ENCODE measurements at regions not wholly inside any gene's neighbourhood (a gene's known extent, or its start where the extent isn't known, plus 50 kb on each side); places are given as distances from the start of the nearest gene placed in this dataset.

DNA sequence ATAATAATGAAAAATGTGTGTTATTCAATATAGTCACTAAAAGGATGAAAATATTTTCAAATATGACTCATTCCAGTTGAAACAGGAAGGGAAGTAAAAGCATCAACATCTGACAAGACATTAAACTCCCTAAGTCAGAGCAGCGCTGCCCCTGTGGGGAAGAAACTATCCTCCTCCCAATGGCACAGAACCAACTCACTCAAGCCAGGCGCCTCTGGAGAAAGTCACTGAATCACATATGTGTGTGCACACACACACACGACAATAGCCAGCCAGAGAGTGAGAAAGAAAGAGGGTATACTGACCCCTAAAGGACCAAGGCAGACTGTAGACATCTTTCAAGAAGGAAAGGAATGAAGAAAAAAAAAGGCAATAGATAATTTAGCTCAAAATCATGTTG is 126.9 kb downstream of the SETD4 start:
- DNase-seq = peak; percentile 80 to 82

DNA sequence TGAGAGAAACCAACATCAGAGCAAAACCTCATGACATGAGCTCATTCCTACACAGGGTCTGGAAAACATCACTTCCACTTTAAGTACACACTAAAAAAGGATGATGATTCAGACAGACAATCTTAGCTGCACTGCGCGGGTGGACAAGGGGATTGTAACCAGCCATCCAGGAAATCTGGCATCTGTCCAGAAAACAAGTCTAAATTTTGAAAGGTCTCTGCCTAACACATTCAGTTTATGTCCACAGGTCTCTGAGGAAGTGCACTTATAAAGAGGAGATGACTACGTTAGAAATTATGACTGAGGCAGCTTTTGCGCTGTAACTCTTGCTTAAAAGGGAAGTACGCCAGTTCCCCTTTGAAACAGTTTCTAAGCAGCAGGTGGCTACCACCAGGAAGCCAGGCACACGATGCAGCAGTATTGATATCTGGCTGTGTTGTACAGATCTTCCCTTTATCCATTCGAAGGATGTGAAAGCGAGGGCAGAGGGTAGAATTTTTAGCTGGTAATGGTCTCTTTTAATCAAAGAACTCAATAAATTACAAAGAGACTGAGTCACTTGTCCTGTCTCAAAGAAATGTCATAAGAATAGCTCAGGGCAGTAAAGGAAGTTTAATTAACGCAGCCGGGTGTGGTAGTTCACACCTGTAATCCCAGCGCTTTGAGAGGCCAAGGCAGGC is 128.0 kb downstream of the SETD4 start:
- DNase-seq = peak; percentile 96 to 99

DNA sequence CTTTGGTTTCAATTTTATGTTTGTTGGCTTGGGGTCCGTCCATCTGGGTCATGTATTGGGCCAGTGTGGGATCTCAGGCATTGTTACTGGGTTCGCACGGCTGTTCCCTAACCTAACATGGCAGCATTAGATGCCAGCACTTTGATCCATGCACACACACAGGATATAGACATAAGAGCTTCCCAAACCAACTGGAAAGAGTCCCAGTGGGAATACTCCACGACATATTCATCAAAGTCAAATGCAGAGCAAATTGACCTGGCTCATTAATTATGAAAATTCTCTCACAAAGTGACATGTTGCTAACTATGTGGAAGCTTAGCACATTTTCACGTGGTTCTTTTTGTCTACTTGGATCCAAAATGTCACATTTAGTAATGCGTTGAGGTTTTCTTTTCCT is 130.4 kb downstream of the SETD4 start:
- no peak for DNase-seq

DNA sequence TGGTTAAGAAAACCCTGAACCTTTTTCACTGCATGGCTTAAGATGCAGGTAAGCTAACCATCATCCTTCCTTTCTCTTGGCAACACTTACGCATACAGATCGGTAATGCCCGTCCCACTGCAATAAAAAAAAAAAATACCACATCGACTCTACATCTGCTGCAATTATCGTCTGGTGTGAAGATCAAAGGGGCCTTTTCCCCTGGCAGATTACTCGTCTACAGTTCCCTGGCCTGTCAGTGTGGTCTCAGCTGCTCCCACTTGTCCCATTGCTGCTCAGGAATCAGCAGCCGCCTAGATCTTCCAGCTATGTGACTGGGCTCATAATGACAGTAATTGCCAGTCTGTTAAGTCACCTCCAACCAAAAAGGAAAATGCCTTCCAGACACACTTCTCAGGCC is 133.1 kb downstream of the SETD4 start:
- no peak for DNase-seq

DNA sequence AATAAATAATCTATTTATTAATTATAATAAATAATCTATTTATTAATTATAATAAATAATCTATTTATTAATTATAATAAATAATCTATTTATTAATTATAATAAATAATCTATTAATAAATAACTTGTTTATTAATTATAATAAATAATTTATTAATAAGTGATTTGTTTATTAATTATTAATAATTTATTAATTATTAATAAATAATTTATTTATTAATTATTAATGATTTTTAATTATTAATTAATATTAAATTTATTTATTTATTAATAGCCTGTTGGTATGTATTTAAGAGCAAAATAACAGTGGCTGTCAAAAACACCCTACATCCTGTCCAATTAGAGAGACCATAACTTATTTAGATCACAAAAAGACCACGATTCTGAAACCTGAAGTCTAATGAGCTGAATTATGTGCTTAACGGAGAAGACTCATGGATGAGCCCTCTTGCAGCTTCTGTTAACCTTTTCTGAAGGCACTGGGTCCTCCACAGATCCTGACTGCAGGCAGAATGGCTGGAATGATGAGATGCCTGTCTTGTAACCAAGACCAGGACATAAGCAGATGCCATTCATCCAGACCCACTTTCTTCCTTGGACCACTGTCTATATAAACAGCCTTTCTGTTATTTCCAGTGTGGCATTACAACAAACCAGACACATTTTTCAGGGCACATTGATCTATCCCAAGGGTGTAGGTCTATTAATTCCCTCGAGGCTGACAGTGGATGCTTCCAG is 134.2 kb downstream of the SETD4 start:
- DNase-seq = no peak

DNA sequence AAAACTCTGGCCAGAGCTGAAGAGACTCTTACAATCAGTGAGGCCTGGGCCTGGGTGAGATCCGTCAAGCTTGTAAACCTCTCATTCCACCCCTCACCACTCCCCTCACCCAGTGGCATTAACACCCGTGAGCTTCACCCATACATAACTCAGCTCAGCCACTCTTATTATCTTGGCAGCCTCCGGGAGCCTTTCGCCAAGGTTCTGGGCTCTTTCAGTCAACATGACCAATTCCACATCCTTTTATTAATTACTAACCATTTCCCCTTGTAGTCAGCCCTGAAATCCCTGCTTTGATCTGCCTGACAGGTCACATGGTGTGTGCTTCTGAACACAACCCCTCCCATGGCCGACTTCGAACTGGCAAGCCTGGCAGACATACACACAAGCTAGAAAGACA is 134.8 kb downstream of the SETD4 start:
- DNase-seq = no peak

DNA sequence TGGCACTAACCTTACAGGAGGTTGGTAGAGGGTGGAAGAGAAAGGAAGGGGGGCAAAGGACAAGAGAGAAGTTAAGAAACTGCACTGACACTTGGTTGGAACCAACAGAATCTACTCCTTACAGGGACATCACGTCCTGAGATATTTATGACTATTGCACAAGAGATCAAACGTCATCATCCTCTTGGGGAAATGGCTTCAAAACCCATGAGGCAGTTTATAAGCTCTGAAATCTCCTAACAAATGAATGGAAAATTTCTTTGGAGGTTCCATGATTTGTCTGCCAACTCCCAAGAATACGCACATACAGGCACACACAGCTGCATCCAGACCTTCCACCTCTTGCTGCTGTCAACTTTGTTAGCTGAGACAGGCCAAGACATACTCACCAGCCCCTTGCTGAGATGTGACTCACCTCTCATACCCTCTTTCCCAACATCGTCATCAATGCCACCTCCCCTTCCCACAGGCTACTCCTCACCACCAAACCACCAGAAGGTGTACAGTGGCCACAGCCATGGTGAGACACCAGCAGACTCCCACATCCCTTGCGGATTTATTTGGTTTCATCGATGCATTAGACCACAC is 135.5 kb downstream of the SETD4 start:
- DNase-seq = peak; percentile 28 to 41

DNA sequence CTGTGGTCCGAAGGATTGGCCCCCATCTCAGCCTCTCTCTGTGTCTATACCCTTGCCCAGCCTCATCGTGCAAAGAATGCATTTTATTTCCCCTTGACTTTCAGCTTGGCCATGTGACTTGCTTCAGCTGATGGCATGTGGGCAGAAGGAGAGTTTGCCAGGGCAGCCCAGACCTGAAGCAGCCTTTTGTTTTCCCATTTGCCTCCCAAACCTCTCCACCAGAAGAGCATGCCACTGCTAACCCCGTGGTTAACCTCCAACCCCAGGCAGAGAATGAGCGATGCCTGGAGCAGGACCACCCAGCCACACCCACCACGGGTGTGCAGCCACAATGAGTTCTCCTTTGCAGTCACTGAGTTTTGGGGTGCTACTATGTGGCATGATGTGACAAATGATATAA is 136.4 kb downstream of the SETD4 start:
- no peak for DNase-seq

DNA sequence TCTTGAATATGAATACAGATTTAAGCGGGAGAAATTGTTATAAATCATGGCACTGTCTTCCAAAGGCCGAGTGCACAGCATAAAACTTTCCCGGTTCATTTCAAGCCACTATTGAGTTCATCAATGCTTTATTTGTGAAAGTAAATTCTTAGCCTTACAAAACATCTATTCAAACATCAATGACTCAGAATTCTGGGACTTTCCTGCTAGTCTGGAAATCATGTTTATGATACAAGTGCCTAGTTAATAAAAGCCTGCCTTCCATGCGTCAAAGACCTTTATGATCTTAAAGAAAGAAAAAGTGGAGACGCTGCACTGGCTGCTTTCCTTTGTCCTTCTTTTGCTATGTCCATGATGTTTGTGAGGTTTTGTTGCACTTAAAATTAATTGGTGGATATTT is 137.7 kb downstream of the SETD4 start:
- peak in 1 of 2 donors; percentile 29 for DNase-seq

DNA sequence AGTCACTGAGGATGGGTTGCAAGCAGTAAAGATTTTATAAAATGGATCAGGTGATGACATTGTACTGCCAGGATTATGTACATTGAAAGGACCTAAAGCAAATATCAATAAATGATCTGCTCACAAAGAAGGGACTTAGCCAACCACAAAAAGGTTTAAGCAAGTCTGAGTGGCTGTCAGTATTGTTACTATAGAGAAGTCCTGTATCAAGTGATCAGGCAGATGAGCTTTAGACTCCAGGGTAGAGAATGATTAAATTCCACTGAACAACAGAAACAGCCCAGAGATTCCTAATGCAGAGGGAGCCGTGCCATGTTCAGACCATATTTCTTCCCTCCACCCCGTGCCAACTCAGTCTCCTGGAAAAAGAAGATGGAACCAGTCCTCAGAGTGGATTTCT is 138.9 kb downstream of the SETD4 start:
- DNase-seq = no peak

DNA sequence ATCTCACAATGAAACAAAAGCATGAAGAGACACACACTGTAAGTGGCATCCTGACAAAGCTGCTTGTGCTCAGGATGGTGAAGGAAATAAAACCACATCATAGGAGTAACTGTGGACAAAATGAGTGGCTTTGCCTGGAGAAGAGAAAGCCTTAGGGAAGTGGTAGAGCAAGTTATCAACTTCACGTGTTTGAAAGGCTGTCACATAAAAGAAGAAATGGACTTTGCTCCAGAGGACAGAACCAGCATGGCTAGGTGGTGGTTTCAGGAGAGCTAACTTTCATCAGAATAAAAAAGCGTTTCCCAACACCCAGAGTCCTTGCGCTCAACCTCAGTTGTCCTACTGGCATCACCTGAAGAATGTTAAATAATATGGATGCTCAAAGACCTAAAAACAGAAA is 139.9 kb downstream of the SETD4 start:
- no peak for DNase-seq

DNA sequence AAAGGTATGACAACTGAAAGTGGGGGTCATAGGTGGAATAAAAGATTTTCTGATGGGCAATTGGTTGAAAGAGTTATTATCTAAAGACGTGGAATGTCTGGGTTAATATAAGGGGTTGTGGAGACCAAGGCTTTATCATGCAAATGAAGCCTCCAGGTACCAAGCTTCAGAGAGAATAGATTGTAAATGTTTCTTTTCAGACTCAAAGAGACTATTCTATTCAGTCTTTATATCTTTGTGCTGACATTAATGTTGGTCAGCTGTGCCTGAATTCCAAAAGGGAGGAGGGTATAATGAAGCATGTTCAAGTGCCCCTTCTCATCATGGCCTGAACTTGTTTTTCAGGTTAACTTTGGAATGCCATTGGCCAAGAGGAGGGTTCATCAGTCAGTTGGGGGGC is 145.3 kb downstream of the SETD4 start:
- no peak for DNase-seq

DNA sequence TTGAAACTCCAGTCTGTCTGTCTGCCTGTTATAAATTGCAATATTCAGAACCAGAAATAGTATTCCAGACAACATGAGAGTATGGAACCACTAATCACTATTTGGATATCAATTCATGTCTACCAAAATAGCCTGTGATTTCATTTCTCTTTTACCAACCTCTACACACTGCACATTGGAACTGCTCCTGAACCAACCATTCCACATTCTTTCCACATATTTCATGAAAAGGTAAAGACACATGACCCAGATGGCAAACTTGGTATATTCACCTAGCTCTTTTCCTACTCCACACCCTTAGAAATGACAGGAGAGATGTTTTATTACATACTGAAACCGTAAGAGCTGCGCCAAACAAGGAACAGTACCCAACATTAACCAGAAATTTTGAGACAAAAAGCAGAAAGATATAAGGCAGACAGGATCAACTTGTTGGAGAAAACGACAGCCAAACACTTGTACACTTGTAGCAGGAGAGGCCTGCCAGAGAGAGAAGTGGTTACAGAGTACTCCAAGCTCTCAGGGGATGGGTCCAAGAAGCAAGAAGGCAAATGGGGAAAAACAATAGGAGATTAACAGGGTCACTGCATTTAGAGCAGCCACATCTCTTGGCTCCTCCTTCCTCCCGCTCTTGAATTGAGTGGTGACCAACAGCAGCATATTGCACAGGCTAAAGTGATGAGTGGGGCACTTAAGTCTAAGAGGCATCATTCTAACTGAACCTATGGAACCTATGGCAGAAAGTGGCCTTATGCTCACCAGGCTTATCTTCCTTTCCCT is 148.7 kb downstream of the SETD4 start:
- DNase-seq = no peak

DNA sequence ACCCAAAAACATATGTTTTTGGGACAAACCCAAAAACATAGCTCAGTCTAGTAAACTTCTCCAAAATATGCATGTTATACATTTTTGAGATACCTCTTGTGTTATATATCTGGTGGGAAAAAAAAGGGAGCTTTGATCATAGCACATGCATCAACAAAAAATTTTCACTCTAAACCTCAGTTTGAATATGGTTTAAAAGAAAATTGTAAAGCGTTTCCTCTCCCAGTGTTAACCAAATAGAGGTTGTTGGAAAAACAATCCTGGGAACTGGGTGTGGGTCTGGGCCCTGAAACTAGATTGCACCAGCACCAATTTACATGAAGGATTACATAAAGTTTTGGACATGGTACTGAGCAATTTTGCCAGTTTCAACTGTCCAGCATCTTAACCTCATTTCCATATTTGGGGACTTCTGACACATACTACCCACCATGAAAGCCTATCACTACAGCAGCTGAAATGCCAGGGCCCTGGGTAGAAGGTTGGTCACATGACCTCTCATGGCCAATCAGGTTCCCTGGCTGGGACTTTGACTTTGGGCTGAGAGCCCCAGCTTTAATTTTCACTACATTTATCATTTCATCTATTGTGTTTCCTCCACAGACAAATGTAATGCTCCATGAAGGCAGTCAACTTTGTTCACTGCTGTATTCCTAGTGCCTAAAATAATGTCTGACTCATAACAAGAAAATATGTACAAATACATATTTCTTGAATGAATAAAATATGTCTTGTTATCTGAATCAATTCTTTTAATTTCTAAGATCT is 150.7 kb downstream of the SETD4 start:
- DNase-seq = no peak

DNA sequence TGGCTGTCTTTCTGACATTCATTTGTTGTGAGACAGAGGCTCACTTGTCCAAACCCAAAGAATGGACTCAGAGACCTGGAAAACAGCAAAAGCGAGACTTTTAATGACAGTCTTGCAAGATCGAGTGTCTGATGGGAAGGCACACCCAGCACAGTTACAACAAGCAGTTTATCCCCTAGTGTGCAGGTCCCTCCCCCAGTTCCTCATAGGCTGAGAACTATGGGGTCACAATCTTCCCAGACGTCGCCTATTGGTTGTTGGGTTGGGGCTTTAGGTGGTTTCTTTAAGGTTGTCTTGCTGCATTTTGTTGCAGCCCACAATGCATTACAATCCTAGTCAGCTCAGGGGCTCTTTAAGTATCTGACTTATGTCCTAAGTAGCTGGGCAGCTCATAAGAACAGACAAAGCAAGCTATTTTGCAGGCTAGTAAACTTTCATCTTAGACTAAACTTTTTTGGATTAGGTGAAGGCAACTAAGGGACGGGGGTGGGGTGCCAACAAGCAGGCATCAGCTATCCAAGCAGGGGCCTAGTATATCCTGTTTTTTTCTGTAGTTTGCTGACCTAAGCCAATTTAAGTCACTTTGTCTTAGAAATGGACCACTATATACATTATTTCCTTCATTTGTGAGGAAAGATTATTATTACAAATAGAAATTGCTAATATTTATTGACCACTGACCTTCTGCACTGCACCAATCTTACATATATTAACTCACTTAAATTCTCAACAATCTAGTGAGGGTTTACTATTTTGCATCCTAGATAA is 151.8 kb downstream of the SETD4 start:
- DNase-seq = no peak

DNA sequence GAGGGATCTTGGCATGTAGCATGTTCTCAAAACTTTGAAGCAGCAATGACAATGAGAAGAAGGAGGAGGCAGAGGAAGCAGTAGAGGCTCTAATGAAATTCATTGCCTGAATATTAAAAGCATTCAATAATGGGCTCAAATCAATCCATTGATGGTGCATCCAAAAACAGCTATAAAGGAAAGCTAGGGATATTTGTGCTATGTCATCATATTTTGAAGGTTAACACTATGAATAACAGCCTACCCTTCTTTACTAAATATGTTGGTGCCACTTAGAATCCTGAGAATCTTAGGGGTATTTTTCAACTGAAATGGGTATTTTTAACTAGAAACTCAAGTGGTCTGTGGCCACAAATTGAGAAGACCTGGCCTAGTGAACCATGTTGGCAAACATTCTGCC is 153.7 kb downstream of the SETD4 start:
- no peak for DNase-seq

DNA sequence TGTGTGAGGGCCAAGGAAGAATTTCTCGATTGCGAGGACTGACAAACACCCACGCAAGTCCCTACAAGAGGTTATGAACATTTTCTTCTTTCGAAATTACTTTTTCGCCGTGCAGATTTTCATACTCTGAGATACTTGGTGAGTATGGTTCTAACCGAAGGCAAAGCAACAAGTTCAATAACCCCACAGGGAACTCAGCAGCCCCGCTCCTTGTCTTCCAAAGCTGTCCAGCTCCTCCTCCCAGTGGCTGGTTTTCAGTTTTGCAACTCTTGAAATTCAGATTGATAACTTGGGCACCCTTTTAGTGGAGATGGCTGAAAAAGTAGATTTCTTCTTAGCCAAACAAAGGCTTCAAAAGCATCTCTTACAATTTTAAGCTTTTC is 154.4 kb downstream of the SETD4 start:
- peak; percentile 48 for DNase-seq

DNA sequence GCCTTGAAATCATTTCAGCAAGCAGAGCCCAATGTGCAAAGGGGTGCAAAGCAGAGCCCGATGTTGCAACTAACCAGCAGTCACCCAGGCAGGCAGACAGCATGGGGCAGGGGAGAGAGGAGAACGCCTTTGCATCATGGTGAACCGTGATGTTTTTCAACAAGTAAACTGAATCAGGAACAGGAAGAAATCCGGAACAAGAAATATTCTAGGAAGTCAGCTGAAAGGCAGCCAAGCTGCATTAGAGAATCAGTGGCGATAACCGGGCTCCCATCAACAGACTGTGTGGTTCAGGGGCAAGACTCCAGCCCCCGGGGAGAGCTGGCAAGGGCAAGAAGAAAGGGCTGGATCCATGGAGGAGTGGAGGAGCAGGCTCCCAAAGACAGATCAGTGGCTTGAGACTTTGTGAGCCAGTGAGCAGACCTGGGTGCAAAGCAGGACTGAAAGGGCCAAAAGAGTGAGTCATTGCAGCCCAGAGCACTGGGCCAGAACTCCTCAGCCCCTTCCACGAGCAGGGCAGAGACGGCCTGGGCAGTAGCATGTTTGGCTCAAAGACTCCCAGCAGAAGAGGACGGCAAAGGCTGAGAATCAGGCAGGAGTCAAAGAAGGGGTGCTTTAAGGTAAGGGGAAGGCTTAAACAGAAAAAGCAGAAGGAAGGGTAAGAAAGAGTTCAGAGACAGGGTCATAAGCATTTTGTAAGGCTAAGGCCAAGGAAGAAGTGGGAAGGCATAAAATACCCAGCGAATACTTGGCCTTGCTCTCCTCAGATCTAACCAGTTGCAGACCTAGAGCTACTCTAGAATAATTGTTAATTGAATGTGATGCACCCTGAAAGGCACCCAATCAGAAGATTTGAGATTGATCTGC is 155.0 kb downstream of the SETD4 start:
- DNase-seq = peak; percentile 51 to 58

DNA sequence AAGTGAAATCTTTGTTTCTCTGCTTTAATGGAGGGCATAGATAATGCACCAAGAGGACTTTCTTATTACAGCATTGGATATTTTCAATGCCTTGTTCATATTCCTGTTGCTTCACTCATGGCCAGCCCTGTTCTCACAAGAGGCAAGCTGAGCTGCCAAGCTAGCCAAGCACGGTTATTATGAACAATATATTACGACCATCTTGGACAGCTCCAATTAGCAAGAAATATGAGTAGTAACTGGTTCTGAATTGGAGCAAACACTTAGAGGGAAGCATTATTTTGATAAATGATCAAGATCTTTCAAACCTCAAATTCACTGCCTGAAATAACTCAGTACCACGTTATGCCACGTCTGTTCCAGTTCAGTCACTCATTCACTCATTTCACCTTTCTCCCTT is 159.8 kb downstream of the SETD4 start:
- no peak for DNase-seq

DNA sequence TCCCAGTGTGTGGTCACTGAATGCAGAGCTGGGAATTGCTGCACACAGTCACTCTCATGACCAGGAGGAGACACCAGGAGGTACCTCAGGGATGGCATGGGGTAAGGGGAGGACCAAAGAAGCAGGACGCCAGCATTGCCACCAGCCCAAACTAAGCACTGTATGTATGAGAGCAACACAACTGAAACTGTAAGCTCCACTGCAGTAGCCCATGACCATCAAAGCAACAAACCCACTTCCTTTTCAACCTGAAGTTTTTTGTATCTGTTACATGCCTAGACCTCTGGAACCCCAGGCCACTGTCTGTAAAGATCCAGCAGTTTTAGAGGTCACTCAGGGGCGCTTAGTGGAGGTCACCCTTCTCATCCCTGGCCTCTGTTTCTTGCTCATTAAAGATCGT is 164.3 kb downstream of the SETD4 start:
- no peak for DNase-seq

DNA sequence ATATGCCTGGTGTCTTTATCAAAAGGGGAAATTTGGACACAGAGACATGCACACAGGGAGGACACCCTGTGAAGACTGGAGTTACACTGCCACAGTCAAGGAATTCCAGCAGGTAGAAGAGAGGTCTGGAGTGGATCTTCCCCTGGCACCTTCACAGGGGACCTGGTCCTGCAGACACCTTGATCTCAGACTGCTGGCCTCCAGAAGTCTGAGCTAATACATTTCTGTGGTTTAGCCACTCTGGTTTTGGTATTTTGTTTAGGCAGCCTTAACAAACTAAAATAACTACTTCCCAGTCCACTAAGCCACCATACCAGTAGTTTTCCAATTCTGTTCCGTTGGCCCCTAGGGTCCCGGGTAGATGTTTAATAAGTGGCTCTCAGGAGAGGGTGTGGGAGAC is 164.7 kb downstream of the SETD4 start:
- DNase-seq = no peak

All from inflammatory macrophage treated with lipopolysaccharide for 1 hour (primary cell).